Left ventricle myocardium inferior (tissue), 1 donor: ENCODE measurements at regions not wholly inside any gene's neighbourhood (a gene's known extent, or its start where the extent isn't known, plus 50 kb on each side); places are given as distances from the start of the nearest gene placed in this dataset.
A peak's percentile ranks its signal among the peaks of the same experiment; 100 is the strongest.

ENCODE experiments used
- DNase-seq: peaks from one replicate; pipeline ENCODE4 v3.0.0-alpha.2; 2020
- H3K27ac ChIP-seq: fragments of 200-600 bp; replicated peaks from 2 replicates; pipeline ENCODE4 v1.8.0; 2021
- H3K27me3 ChIP-seq: fragments of 200-600 bp; 2 replicates; pipeline ENCODE4 v1.8.0; 2021; ENCODE audit warnings: low read depth
- H3K36me3 ChIP-seq: fragments of 200-600 bp; 2 replicates; pipeline ENCODE4 v1.8.0; 2021
- H3K4me1 ChIP-seq: fragments of 200-600 bp; 2 replicates; pipeline ENCODE4 v1.8.0; 2021
- H3K4me3 ChIP-seq: fragments of 200-600 bp; 2 replicates; pipeline ENCODE4 v1.8.0; 2021; ENCODE audit warnings: mild to moderate bottlenecking, moderate library complexity
- H3K9me3 ChIP-seq: fragments of 200-600 bp; replicated peaks from 2 replicates; pipeline ENCODE4 v1.8.0; 2021
- intact Hi-C: fragments of 100-400 bp; cut with micrococcal nuclease; formaldehyde crosslinking; loops from one replicate; pipeline ENCODE4 v1.11.0; 2022
- TF ChIP-seq, protein P1 (sequence below): fragments of 200-600 bp; IDR thresholded peaks from 2 replicates; pipeline ENCODE4 v1.8.0; 2021; ENCODE audit warnings: antibody characterized with exemption, mild to moderate bottlenecking, borderline replicate concordance
- donor health status: DM: no; HTN: yes; CAD: no; lungs with severe emphysema.

DNA sequence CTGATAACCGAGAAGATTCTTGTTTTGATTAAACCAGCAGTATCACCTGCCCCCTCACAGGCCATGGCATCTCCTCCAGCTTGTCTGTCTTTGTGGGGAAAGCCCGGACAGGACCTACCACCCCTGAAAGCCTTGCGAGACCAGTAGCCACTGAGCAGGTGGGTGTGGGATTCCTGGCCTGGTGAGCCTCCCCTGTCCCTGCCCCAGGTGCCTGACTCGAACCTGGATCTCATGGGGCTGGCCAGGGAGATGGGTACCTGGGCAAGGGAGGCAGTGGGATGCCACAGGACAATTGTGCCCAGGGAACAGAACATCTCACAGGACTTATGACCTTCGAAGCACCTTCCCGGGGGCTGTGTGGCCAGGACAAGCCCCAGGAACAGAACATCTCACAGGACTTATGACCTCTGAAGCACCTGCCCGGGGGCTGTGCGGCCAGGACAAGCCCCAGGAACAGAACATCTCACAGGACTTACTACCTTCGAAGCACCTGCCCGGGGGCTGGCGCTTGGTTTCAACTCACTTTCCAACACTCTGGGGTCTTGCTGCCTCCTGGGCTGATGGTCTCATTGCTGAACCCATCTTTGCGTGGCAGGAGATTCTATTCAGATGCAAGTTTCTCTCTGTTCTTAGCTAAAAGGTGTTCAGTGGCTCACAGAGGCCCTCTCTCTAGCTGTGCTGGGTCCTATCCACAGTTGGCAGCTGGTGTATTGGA lies 854.5 kb downstream of the BRD1 start:
- intact Hi-C loops, result no loop called here
- Histone ChIP-seq H3K27ac (no peak overlapping the region), H3K27me3 (peaks cover 72% of the 10 kb centered on the region), H3K36me3 (no peaks in the 10 kb centered on the region), H3K9me3 (no peaks in the 10 kb centered on the region), H3K4me1 (no peaks in the 10 kb centered on the region), H3K4me3 (no peak overlapping the region)
- TF ChIP-seq, protein P1, sequence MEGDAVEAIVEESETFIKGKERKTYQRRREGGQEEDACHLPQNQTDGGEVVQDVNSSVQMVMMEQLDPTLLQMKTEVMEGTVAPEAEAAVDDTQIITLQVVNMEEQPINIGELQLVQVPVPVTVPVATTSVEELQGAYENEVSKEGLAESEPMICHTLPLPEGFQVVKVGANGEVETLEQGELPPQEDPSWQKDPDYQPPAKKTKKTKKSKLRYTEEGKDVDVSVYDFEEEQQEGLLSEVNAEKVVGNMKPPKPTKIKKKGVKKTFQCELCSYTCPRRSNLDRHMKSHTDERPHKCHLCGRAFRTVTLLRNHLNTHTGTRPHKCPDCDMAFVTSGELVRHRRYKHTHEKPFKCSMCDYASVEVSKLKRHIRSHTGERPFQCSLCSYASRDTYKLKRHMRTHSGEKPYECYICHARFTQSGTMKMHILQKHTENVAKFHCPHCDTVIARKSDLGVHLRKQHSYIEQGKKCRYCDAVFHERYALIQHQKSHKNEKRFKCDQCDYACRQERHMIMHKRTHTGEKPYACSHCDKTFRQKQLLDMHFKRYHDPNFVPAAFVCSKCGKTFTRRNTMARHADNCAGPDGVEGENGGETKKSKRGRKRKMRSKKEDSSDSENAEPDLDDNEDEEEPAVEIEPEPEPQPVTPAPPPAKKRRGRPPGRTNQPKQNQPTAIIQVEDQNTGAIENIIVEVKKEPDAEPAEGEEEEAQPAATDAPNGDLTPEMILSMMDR, result no peak
- DNase-seq, result no peak

DNA sequence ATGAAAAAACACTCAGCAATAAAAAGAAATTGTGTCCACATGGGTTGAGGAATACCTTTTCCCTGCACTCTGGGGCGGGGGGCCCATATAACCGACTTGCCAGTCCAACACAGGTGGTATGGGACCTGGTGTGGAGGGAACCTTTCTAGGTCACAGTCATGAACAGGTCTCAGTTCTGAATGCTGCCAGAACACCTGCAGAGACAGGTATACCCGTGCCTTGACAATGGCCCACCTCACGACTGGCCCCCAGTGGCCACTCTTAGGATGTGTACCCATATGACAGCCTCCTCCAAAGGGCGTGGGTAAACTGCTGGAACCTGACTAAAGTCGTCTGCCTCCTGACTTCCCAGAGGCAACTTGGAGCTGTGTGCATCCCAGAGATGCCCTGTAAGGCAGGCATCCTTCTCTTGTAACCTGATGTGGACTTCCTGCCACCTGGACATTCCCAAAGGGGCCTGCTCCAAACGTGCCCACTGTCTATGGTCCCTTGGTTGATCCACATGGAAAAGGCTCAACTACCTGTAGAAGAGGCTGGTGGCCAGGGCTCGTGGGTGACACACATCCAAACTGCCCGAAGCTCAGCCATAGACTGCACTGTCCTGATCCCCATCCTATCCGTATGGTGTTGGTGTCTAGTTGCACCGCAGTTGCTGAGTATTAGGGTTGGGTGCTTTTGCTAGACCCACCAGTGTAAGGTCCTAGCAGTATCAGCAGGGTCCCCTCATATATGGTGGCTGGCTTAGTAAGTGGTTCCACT lies 859.3 kb downstream of the BRD1 start:
- Histone ChIP-seq H3K27ac (no peak overlapping the region), H3K4me3 (no peak overlapping the region), H3K4me1 (no peaks in the 10 kb centered on the region), H3K27me3 (peaks cover 33% of the 10 kb centered on the region), H3K9me3 (peaks cover 17% of the 10 kb centered on the region), H3K36me3 (no peaks in the 10 kb centered on the region)
- DNase-seq, result peak; percentile 5
- intact Hi-C loops, result no loop called here
- TF ChIP-seq, protein P1, result no peak

DNA sequence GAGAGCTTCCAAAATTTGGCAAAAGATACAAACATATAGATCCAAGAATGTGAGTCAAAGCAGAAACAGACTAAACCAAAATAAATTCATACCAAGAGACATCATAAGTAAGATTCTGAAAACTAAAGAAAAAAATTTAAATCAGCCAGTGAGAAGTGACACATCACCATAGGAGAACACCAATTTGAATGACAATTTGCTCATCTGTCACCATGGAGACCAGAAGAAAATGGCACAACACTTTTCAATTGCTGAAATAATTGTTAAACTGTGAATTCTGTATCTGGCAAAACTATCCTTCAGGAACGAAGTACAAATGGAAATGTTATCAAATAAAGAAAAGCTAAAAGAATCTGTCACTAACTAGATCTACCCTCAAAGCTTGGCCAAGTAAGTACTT lies 864.3 kb downstream of the BRD1 start:
- Histone ChIP-seq H3K36me3 (no peaks in the 10 kb centered on the region), H3K27ac (no peak overlapping the region), H3K9me3 (peaks cover 22% of the 10 kb centered on the region), H3K4me3 (no peak overlapping the region), H3K4me1 (no peaks in the 10 kb centered on the region), H3K27me3 (peaks cover 47% of the 10 kb centered on the region)
- DNase-seq, result no peak
- TF ChIP-seq, protein P1, result no peak
- intact Hi-C loops, result no loop called here

DNA sequence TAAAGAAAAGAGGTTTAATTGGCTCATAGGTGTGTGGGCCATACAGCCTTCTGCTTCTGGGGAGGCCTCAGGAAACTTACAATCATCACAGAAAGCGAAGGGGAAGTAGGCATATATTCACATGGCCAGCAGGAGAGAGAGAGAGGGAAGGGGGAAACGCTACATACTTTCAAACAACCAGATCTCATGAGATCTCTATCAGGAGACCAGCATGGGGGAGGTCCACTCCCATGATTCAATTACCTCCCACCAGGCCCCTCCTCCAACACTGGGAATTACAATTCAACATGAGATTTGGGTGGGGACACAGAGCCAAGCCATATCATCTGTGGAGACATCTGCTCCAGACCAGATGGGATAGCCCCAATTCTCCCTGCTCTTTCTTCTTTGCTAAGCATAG lies 866.0 kb downstream of the BRD1 start:
- no peak for DNase-seq
- H3K27me3 ChIP-seq, result peaks cover 38% of the 10 kb centered on the region
- no peaks in the 10 kb centered on the region for H3K4me1 ChIP-seq
- intact Hi-C loops, result no loop called here
- H3K4me3 ChIP-seq, result no peak overlapping the region
- no peaks in the 10 kb centered on the region for H3K36me3 ChIP-seq
- no peak overlapping the region for H3K27ac ChIP-seq
- peaks cover 22% of the 10 kb centered on the region for H3K9me3 ChIP-seq
- TF ChIP-seq, protein P1, result no peak

DNA sequence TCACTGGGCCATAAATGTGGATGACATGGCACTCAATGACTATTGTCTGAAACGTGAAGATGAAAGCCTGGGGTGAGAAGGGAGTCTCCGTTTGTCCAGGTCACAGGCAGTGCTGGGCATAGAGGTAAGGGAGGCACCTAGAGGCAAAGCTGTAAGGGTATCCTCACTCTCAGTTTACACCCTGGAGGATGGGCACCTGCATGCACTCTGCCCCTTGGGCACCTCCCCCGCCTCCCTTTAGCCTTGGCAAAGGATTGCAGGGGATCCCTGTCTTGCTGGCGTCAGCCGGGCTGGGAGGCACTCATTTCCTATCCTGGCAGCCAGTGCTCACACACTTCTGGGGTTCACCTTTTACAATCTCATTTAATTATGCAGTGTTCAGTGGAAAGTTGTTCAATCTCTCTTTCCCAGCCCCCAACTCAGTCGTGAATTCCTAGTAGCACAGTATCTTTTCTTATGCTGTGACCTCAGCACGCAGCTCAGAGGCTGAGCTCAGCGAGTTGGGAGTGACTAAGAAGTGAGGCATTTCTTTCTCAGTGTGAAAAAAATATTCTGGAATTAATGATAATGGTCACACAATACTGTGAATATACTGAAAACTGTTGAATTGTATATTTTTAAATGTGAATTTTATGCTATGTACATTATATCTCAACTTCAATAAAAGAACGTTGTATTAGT lies 866.6 kb downstream of the BRD1 start:
- no peak overlapping the region for H3K27ac ChIP-seq
- peaks cover 16% of the 10 kb centered on the region for H3K9me3 ChIP-seq
- H3K36me3 ChIP-seq, result no peaks in the 10 kb centered on the region
- TF ChIP-seq, protein P1, result no peak
- H3K4me3 ChIP-seq, result no peak overlapping the region
- H3K27me3 ChIP-seq, result peaks cover 38% of the 10 kb centered on the region
- DNase-seq, result peak; percentile 2
- H3K4me1 ChIP-seq, result no peaks in the 10 kb centered on the region
- intact Hi-C loops, result no loop called here
